ENCODE measurements at regions not wholly inside any gene's neighbourhood (a gene's known extent, or its start where the extent isn't known, plus 50 kb on each side); places are given as distances from the start of the nearest gene placed in this dataset.
"Not testable (repeated sequence)": the region's sequence is repeated elsewhere in the genome, so short reads cannot be mapped to it uniquely, and the experiment has no call there.

DNA sequence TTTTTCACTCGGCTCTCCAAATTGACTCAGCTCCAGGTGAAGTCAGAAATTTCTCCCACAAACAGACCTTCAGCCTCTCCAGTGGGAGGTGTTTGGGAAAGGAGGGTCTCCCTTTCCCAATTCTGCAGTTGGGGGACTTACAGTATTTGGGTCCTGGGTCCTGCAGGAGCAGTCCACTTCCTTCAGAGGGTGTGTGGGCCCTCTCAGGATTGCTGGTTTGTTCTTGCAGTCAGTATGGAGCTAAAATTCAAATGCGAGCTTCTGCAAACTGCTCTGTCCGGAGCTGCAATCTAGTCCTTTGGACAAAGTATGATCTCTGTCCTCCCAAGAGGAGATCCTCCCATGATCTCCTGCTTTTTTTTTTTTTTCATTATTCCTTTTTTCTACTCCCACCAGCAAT lies 87.9 kb upstream of the MSTN start:
- DNase-seq, result no peak

DNA sequence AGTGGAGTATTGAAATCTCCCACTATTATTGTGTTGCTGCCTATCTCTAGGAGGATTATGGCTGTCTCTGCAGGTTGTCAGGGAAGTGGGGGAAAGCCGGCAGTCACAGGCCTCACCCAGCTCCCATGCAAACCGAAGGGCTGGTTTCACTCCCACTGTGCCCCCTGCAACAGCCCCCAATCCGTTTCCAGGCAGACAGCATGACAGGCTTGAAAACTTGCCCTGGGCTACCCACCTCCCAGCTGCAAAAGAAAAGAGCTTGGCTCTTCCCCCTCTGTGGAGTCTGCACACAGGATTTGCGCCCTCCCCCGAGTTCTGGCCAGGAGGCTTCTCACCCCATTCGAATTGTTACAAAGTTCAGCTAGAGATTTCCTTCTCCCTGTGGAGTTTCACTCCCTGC lies 87.4 kb upstream of the MSTN start:
- no peak for DNase-seq

DNA sequence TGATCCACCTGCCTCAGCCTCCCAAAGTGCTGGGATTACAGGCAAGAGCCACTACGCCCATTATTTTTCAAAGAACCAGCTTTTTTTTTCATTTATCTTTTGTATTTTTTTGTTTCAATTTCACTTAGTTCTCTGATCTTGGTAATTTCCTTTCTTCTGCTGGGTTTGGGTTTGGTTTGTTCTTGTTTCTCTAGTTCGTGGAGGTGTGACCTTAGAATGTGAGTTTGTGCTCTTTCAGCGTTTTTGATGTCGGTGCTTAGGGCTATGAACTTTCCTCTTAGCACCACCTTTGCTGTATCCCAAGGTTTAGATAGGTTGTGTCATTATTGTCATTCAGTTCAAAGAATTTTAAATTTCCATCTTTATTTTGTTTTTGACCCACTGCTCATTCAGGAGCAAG lies 86.7 kb upstream of the MSTN start:
- no peak for DNase-seq

DNA sequence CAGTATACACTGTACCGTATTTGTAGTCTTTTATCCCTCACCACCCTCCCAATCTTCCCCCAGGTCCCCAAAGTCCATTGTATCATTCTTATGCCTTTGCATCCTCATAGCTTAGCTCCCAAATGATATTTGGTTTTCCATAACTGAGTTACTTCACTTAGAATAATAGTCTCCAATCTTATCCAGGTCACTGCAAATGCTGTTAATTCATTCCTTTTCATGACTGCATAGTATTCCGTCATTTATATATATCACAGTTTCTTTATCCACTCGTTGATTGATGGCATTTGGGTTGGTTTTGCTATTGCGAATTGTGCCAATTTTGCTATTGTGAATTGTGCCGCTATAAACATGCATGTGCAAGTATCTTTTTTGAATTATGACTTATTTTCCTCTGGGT lies 83.6 kb upstream of the MSTN start:
- DNase-seq, result not testable (repeated sequence)

DNA sequence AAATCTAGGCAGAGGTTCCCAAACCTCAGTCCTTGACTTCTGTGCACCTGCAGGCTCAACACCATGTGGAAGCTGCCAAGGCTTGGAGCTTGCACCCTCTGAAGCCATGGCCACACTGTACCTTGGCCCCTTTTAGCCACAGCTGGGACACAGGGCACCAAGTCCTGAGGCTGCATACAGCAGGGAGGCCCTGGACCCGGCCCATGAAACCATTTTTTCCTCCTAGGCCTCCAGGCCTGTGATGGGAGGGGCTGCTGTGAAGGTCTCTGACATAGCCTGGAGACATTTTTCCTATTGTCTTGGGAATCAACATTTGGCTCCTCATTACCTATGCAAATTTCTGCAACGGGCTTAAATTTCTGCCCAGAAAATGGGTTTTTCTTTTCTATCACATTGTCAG lies 77.9 kb upstream of the MSTN start:
- DNase-seq, result not testable (repeated sequence)

DNA sequence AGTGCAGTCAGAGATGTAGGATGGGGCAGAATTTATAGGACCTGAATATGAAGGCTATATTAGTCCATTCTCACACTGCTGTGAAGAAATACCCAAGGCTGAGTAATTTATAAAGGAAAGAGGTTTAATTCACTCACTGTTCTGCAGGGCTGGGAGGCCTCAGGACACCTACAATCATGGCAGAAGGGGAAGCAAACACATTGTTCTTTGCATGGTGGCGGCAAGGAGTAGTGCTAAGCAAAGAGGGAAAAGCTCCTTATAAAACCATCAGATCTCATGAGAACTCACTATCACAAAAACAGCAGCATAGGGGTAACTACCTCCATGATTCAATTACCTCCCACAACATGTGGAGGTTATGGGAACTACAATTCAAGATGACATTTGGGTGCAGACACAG lies 76.8 kb upstream of the MSTN start:
- no peak for DNase-seq

DNA sequence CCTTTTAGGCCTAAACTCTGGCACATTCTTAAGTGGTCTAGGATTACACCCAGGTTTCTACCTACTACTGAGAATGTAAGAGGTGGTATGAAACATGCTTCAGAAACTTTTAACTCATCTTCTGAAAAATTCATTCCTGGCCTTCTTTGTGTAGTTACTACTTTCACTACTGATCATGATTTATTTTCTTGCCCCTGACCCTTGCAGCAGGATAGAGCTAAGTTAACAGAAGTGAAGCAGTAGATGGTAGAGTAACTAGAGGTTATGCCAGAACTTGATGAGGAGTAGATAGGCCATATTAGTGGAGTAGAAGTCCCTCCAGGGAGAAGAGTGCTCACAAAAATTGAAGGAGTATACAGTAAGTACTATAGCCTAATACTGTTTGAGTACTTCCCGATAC lies 75.5 kb upstream of the MSTN start:
- DNase-seq, result no peak

DNA sequence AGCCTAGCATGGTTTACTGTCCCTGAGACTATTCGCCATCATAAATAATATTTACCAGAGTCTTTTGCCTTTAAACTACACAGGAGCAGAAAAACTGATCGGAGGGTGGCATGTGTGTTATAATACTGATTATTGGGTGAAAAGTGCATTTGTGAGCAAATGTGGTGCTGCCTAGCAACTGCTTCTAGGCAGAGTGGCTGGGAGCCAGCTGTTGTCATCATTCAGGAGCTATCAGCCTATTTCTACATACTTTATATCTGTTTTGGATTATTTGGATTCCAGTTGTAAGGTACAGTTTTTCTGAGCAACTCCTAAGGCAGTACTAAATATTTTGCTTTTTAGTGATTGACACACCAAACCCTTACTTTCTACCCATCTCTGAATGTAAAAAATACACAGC lies 75.0 kb upstream of the MSTN start:
- no peak for DNase-seq

DNA sequence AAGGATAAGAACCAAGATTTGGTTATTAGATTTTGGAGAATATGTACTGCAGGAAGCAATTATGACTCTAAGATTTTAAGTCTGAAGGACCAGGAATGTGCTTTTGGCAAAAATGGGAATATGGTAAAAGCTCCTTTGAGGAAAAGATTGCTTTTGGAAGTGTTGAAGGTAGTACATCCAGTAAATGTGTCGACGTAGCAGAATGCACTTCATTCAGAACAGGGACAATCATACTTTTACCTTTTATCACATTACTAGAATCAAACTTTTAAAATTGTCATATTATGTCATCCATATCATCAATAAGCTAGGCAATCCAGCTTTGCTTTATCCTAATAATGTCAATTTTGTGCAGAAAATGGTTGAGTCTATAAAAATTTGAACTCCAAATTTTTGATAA lies 74.3 kb upstream of the MSTN start:
- DNase-seq, result no peak

DNA sequence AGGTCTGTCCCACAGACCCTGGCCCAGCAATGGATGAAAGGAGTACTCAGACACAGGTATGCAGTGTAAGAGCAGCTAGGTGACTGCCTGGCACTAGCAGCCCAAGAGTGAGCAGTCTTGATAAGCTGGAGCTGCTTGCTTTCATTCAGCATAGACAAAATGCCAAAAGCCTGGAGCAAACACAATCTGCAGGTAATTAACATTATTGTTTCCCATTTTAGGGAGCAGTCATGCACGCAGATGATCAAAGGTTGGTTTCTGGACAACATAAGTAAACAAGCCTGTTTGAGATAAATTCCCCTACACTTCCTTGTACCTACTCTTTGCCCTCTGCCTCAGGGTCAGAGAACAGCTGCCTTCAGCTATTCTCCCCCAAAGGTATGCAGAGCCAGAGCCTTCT lies 73.7 kb upstream of the MSTN start:
- no peak for DNase-seq

DNA sequence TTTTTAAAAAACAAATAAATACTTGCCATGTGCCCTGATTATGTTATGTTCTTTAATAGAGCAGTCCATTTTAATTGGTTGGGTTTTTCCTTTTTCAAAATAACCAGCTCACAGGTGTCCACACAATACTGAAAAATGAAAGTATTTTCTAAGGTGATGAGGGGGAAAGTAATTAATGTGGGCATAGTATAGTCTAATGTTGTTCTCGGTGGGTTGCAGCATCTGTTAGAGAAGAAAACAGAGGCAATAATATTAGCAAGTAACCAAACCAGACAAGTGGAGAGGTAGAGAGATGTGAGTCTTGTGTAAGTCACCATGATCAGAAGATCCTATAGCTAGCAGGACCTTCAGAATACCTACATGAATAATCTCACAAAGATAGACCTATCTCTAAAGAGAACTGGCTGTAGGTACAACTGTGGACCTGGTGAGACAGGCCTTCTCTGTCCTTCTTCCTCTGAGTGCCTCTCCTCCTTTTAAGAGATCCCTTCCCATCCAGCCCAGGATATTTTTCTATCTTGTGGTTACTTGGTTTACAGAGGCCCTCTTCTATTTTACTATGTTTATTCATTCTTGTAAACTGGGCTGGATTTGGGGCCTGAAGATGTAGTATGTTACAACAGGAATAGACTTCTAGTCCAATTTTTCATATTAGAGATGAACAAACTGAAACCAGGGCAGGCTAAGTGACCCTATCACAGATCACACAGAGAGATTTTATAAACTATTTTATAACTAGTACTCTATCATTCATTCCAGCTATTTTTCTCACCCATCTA lies 67.1 kb upstream of the MSTN start:
- no peak for DNase-seq

DNA sequence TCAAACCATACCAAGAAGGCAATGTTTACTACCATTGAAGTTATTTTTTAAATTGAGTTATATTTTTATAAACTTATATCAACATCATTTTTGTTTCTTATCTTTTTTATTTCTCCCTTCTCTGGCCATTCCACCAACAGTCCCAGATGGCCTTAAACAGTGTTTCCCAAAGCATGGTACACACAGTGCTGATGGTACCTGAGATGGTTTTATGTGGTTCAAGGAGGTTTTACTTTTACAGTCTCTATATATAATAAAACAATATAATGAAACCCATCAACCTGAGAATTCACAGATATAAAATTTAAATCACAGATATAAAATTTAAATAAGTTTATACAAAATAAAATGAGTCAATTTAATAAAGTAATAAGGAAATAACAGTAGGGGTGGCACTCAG lies 65.1 kb upstream of the MSTN start:
- DNase-seq, result no peak

DNA sequence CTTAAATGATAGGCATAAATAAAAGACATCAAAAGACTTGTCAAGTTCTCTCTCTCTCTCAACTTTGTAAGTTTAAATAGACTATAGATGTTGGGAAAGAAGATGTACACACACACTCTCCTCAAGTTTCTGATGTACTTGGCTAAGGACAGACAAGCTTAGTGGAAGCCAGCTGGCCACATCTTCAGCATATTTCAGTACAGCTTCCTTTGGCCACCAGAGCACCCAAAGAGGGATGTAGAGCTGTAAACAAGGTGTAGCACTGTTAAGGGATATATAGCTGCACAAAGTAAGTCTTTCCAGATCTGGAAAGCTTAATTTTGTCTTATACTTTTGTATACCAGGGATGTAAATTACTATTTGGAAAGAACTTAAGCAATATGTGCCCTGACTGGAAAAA lies 64.3 kb upstream of the MSTN start:
- no peak for DNase-seq

DNA sequence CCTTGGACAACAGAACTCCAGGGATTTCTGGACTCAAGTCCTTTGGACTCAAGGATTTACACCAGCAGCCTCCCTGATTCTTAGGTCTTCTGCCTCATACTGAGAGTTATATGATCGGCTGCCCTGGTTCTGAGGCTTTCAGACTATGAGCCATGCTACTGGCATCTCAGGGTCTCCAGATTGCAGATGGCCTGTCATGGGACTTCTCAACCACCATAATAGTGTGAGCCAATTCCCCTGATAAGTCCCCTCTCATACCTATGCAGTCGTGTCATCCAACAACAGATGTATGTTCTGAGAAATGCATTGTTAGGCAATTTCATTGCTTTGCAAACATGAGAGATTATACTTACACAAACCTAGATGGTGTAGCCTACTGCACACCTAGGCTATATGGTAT lies 61.4 kb upstream of the MSTN start:
- DNase-seq, result no peak

DNA sequence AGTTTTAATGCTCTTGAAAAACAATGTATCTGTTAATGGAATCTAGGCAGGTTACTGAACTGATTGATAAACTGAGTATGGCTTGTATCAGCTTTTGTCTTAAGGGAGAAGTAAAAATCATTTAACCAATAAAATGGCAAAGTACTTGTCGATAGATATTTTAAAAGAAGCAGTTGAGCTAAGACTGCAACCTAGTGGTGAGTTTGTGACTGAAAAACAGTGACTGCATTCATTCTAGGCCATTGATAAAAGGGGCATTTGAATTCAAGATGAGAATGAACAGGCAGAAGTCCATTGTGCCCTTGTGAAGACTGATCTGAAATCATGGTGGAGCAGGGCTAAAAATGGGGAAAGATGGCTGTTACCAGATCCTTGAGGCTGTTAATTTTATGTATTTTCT lies 59.4 kb upstream of the MSTN start:
- peak; percentile 41 for DNase-seq

DNA sequence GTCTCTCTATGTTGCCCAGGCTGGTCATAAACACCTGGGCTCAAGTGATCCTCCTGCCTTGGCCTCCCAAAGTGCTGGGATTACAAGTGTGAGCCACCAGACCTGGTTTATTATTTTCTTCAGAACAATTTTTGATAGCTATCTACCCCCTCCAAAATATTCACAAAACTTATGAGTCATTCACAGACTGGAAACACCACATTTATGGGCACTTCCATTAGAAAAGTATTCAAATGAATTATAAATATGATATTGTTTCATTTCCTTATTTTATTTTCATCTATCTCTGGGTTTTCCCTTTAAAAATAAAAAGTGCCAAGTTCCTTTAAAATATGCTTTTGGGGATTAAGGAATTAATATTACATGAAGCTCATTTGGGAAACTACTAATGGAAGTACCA lies 58.8 kb upstream of the MSTN start:
- DNase-seq, result no peak

DNA sequence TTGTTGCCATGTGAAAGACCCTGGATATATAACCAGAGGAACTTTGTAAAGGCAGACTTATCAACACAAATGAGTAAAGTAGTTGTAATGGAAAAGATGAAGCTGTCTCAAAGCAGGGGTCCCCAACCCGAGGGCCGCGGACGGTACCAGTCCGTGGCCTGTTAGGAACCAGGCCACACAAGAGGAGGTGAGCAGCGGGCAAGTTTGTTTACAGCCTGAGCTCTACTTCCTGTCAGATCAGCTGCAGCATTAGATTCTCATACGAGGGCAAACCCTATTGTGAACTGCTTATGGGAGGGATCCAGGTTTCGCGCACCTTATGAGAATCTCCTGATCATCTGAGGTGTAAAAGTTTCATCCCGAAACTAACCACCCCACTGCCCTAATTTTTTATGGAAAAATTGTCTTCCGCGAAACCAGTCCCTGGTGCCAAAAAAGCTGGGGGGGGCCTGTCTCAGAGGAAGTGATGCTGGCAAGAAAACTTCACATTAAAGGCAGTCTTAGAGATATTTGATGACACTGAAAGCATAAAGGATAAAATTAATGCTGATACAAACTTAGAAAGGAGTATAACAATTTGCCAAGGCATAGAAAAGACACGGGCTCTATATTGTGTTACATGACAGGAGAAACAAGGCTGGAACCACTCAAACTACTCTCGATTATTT lies 57.5 kb upstream of the MSTN start:
- DNase-seq, result no peak

DNA sequence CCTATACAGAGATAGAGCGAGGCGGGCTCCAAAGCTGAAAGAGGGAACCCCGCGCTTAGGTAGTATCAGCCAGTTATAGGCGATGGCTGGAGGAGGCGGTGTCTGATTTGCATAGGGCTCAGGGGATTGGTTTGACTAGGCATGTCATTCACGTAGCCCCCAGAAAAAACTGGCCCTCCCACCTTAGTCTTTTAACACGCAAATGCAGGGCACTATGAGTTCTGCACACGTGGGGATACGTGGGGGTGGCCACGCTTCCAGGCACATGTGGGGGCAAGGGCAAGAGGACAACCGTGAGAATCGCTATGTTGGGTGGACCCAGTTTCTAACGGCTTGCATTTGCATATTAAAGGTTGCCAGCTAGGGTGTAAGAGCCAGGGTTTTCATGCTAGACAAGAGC lies 56.7 kb upstream of the MSTN start:
- no peak for DNase-seq

DNA sequence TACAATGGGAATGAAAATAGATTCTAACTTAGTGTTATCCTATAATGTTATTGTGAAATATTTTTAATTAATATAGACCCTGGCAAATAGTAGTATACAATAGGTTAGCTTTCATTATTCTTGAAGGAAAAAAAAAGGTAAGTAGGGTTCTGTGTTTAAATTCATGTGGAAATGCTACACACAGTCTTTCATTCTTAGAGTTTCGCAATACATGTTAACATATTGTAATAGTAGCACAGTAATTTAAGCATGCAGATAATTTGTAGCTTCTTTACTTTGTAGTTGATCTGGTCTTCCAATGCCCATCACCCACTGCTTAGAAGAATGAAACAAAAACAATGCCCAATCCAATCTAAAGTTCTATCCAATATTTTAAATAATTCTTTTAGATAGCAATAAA lies 54.8 kb upstream of the MSTN start:
- DNase-seq, result no peak

DNA sequence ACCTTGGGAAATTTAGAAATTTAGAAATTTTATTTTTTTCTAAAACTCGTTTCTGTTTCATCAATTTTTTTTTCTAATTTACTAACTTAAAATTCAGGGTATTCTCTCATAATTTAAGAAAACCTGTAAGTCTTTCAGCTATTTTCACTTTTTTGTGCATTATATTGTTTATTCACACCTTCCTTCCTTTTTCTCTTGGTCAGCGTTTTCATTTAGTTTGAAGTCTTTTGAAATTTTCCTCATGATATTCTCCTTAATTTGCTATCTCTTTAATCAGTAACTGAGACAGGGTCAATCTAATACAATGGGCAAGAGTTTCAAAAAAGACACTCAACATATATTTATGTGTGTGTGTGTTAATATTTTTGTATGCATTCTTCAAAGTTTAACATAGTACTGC lies 50.5 kb upstream of the MSTN start:
- no peak for DNase-seq

Data from NCI-H82 (cell line).